Lower lobe of right lung (tissue), 2 donors: ENCODE measurements at regions not wholly inside any gene's neighbourhood (a gene's known extent, or its start where the extent isn't known, plus 50 kb on each side); places are given as distances from the start of the nearest gene placed in this dataset.
"Not testable (repeated sequence)": the region's sequence is repeated elsewhere in the genome, so short reads cannot be mapped to it uniquely, and the experiment has no call there.

ENCODE experiments used
- ATAC-seq, 2 donors: fragments of 200-7000 bp; cut with Tn5 transposase; one replicate each; pipeline ENCODE4 v1.9.1; 2020 to 2022; ENCODE audit warnings: mild to moderate bottlenecking in 2 of 2, moderate library complexity in 2 of 2
- DNase-seq: peaks from one replicate; pipeline ENCODE4 v3.0.0-alpha.2; 2020
- H3K27ac ChIP-seq: fragments of 200-600 bp; one replicate; pipeline ENCODE4 v1.8.0; 2022
- H3K27me3 ChIP-seq: fragments of 200-600 bp; one replicate; pipeline ENCODE4 v1.8.0; 2022; ENCODE audit warnings: low read depth
- H3K36me3 ChIP-seq: fragments of 200-600 bp; one replicate; pipeline ENCODE4 v1.8.0; 2022; ENCODE audit warnings: mild to moderate bottlenecking
- H3K4me1 ChIP-seq: fragments of 200-600 bp; one replicate; pipeline ENCODE4 v1.8.0; 2022
- H3K4me3 ChIP-seq: fragments of 200-600 bp; one replicate; pipeline ENCODE4 v1.8.0; 2022; ENCODE audit warnings: mild to moderate bottlenecking
- H3K9me3 ChIP-seq: fragments of 200-600 bp; one replicate; pipeline ENCODE4 v1.8.0; 2022
- CTCF ChIP-seq: fragments of 200-600 bp; IDR thresholded peaks from one replicate; pipeline ENCODE4 v1.8.0; 2022; ENCODE audit warnings: antibody characterized with exemption, mild to moderate bottlenecking
- intact Hi-C: fragments of 100-400 bp; cut with DNase I; formaldehyde crosslinking; loops from one replicate; pipeline ENCODE4 v1.11.0; 2022
- donor health status: DM: no; HTN: yes; CAD: no; lungs with severe emphysema.

- intact Hi-C loops = no loop called here
- H3K36me3 ChIP-seq = no peaks in the 10 kb centered on the region
- no peak overlapping the region for H3K27ac ChIP-seq
- peak; percentile 8 for TF ChIP-seq CTCF
- H3K4me1 ChIP-seq = peaks cover 8% of the 10 kb centered on the region
- ATAC-seq (no peak), DNase-seq (no peak)
- no peak overlapping the region for H3K4me3 ChIP-seq
- H3K9me3 ChIP-seq = no peaks in the 10 kb centered on the region
- H3K27me3 ChIP-seq = no peaks in the 10 kb centered on the region
Measured at GRCh38 chr10:118827466-118828155, 72.8 kb upstream of the CACUL1 start.

DNA sequence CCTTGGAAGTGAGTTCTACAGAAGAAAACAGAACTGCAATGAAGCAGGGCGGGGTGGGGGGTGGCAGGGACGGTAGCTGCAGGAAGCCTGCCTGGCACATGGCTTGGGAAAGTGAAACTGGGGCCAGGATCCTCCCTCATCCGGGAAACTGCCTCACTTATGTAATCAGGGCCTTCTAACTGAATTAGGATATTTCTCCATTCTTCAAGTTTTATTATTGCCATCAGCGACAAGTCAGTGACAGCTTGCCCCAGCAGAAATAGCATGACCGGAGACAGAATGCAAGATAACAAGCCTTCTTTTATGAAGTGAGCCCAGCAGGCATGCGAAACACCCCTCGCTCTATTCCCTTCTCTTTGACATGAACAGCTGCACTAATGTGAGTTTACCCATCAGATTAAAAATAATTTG is 77.5 kb upstream of the CACUL1 start:
- TF ChIP-seq CTCF = no peak
- H3K9me3 ChIP-seq = no peaks in the 10 kb centered on the region
- H3K4me1 ChIP-seq = peaks cover 10% of the 10 kb centered on the region
- peak overlapping the region; percentile 53 for H3K27ac ChIP-seq
- ATAC-seq = peak; percentile 79 to 82
- intact Hi-C loops = no loop called here
- no peak overlapping the region for H3K4me3 ChIP-seq
- H3K36me3 ChIP-seq = no peaks in the 10 kb centered on the region
- H3K27me3 ChIP-seq = no peaks in the 10 kb centered on the region
- peak; percentile 77 for DNase-seq

GRCh38 chr10:118834370-118834769 is 79.6 kb upstream of the CACUL1 start:
- DNase-seq, ATAC-seq, intact Hi-C loops, H3K4me1 ChIP-seq, H3K36me3 ChIP-seq, H3K27ac ChIP-seq, H3K9me3 ChIP-seq, H3K27me3 ChIP-seq, H3K4me3 ChIP-seq: not testable (repeated sequence)

DNA sequence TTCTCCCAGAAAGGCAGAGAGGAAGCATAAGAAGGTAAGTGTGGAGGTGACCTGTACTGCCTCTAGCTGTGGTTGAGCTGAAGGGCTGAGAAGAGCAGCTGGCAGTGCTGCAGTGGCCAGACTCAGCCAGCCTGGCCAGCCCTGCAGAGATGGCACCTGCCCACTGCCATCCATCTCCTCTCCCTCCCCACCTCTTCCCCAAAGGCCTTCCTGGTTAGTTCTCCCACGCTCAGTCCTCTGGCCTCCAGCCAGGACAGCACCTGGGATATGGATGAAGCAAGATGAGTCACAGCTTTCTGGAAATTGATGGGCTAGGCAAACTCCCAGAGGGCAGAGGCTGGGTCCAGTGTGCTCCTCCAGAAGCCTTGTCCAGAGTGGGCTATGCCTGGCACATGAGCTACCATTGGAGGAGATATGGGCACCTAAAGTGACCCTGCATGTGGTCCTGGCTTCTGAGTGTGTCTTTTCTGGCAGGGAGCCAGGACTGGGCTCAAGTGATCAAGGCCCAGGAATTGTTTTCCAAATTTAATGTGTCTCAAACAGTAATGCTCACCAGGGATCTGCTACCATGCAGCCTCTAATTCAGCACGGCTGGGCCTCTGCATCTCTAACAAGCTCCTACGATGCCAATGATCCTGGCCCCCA is 81.0 kb upstream of the CACUL1 start:
- H3K9me3 ChIP-seq = no peaks in the 10 kb centered on the region
- no peak overlapping the region for H3K27ac ChIP-seq
- intact Hi-C loops = no loop called here
- no peak for TF ChIP-seq CTCF
- H3K27me3 ChIP-seq = no peaks in the 10 kb centered on the region
- ATAC-seq (no peak), DNase-seq (no peak)
- H3K4me3 ChIP-seq = no peak overlapping the region
- H3K4me1 ChIP-seq = peaks cover 10% of the 10 kb centered on the region
- H3K36me3 ChIP-seq = no peaks in the 10 kb centered on the region

- H3K4me3 ChIP-seq = no peak overlapping the region
- TF ChIP-seq CTCF = no peak
- no peak for DNase-seq
- H3K27ac ChIP-seq = no peak overlapping the region
- H3K9me3 ChIP-seq = no peaks in the 10 kb centered on the region
- intact Hi-C loops = no loop called here
- no peaks in the 10 kb centered on the region for H3K36me3 ChIP-seq
- H3K27me3 ChIP-seq = no peaks in the 10 kb centered on the region
- no peak for ATAC-seq
- no peaks in the 10 kb centered on the region for H3K4me1 ChIP-seq
Measured at GRCh38 chr10:118838364-118838763, 83.6 kb upstream of the CACUL1 start.

GRCh38 chr10:118839348-118839747 is 84.6 kb upstream of the CACUL1 start:
- Histone ChIP-seq H3K9me3 (no peaks in the 10 kb centered on the region), H3K27me3 (no peaks in the 10 kb centered on the region), H3K4me3 (no peak overlapping the region), H3K4me1 (no peaks in the 10 kb centered on the region), H3K27ac (no peak overlapping the region), H3K36me3 (no peaks in the 10 kb centered on the region)
- ATAC-seq (no peak), DNase-seq (no peak)
- intact Hi-C loops = no loop called here
- no peak for TF ChIP-seq CTCF
